Uterus (tissue), 2 donors: ENCODE measurements at regions not wholly inside any gene's neighbourhood (a gene's known extent, or its start where the extent isn't known, plus 50 kb on each side); places are given as distances from the start of the nearest gene placed in this dataset.

Experiments
- POLR2A ChIP-seq, 2 donors: fragments of 450-650 bp; IDR thresholded peaks; one replicate each; pipeline ENCODE4 v1.6.1; 2016; ENCODE audit warnings: antibody characterized with exemption in 2 of 2, mild to moderate bottlenecking in 1 of 2, moderate library complexity in 1 of 2
- TF ChIP-seq, protein P1 (sequence below), 4 experiments: fragments of 200-600 bp in 2 of 4; fragments of 450-650 bp in 2 of 4; sonication (generic) in 2 of 4; IDR thresholded peaks; one replicate each; pipeline ENCODE4 v1.5.1; 2016 to 2019; ENCODE audit warnings: antibody characterized with exemption in 4 of 4, mild to moderate bottlenecking in 2 of 4, moderate library complexity in 1 of 4

DNA sequence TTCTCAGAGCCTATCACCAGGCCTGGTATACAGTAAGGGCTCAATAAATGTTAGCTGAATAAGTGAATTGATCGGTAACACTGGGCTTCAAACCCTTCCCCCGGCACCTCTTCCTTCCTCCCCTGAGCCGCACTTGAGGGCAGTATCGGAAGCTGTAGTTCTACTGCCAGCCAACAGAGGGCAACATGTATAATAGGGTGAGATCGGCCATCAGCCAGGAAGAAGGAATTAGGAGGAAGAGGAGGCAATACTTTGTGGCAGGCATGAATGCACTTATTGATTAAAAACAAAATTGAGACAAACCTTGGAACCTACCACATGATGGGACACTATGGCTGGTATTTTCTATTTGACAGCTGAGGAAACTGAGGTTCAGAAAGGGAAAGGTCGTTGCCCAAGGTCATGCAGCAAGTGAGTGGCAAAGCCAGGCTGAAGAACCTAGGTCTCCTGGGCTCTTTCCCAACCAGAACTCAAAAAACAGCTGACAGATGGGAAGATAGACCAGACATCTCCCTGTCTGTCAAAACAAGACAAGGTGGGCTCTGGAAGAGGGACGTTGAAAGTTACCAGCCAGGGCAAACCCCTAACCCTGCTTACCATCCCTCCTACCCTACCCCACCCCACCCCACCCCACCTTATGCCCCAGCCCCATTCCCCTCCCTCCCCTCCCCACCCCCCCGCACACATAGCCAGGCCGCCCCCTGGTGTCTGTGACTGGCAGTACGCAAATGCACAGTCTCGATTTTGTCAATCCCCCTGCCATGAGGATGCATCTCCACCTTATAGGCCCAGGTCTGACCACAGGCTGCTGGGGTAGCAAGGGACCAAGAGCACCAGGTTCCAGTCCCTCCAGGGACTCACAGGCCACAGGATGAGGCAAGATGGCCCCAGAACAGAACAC, 107.3 kb upstream of the RUNX3 start:
- TF ChIP-seq, protein P1, sequence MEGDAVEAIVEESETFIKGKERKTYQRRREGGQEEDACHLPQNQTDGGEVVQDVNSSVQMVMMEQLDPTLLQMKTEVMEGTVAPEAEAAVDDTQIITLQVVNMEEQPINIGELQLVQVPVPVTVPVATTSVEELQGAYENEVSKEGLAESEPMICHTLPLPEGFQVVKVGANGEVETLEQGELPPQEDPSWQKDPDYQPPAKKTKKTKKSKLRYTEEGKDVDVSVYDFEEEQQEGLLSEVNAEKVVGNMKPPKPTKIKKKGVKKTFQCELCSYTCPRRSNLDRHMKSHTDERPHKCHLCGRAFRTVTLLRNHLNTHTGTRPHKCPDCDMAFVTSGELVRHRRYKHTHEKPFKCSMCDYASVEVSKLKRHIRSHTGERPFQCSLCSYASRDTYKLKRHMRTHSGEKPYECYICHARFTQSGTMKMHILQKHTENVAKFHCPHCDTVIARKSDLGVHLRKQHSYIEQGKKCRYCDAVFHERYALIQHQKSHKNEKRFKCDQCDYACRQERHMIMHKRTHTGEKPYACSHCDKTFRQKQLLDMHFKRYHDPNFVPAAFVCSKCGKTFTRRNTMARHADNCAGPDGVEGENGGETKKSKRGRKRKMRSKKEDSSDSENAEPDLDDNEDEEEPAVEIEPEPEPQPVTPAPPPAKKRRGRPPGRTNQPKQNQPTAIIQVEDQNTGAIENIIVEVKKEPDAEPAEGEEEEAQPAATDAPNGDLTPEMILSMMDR (IDR thresholded peaks at IDR 0.05), result peak in 1 of 4 experiments; percentile 12
- TF ChIP-seq POLR2A (IDR thresholded peaks at IDR 0.05), result no peak
